HEK293T (cell line): ENCODE measurements at regions not wholly inside any gene's neighbourhood (a gene's known extent, or its start where the extent isn't known, plus 50 kb on each side); places are given as distances from the start of the nearest gene placed in this dataset.

Experiments used
- ARNT ChIP-seq: fragments of 450-650 bp; IDR thresholded peaks from 2 replicates; pipeline ENCODE4 v1.6.1; 2017; ENCODE audit warnings: mild to moderate bottlenecking
- BHLHE40 ChIP-seq: fragments of 450-650 bp; IDR thresholded peaks from 2 replicates; pipeline ENCODE4 v1.6.1; 2016; ENCODE audit warnings: mild to moderate bottlenecking, moderate library complexity, borderline replicate concordance
- SP1 ChIP-seq: fragments of 450-650 bp; IDR thresholded peaks from 2 replicates; pipeline ENCODE4 v1.6.1; 2017

- no peak for TF ChIP-seq BHLHE40
- no peak for TF ChIP-seq SP1
- no peak for TF ChIP-seq ARNT
Measured at GRCh38 chr5:91638010-91638409, 254.9 kb upstream of the ARRDC3 start.
